NCI-H146 treated with DMSO at 0.1 percent for 48 hours (cell line): ENCODE measurements at regions not wholly inside any gene's neighbourhood (a gene's known extent, or its start where the extent isn't known, plus 50 kb on each side); places are given as distances from the start of the nearest gene placed in this dataset.

Source experiments
- DNase-seq: peaks from one replicate; lab custom pipeline; 2025; ENCODE audit not compliant: unreplicated experiment; lab: John Stamatoyannopoulos, UW

- no peak for DNase-seq
These were observed 690.5 kb downstream of the KCNJ2 start for GRCh38 chr17:70859829-70860228.

- DNase-seq = no peak
These were observed 693.0 kb downstream of the KCNJ2 start for GRCh38 chr17:70862295-70862694.

- no peak for DNase-seq
These were observed 694.3 kb downstream of the KCNJ2 start for GRCh38 chr17:70863436-70864248.

- DNase-seq = no peak
These were observed 696.9 kb downstream of the KCNJ2 start for GRCh38 chr17:70865993-70866804.

GRCh38 chr17:70868149-70868548 lies 698.8 kb downstream of the KCNJ2 start:
- DNase-seq = no peak

- peak; percentile 71 for DNase-seq
These were observed 700.2 kb downstream of the KCNJ2 start for GRCh38 chr17:70869402-70870085.

- no peak for DNase-seq
These were observed 702.0 kb downstream of the KCNJ2 start for GRCh38 chr17:70871180-70871818.

GRCh38 chr17:70872103-70872502 lies 702.8 kb downstream of the KCNJ2 start:
- DNase-seq = no peak

GRCh38 chr17:70875729-70876310 lies 706.5 kb downstream of the KCNJ2 start:
- no peak for DNase-seq

- no peak for DNase-seq
These were observed 709.5 kb downstream of the KCNJ2 start for GRCh38 chr17:70878879-70879278.

GRCh38 chr17:70879401-70879800 lies 710.1 kb downstream of the KCNJ2 start:
- DNase-seq = no peak

- DNase-seq = no peak
These were observed 711.8 kb downstream of the KCNJ2 start for GRCh38 chr17:70881093-70881492.

GRCh38 chr17:70882504-70882903 lies 713.2 kb downstream of the KCNJ2 start:
- DNase-seq = no peak

- DNase-seq = no peak
These were observed 717.3 kb downstream of the KCNJ2 start for GRCh38 chr17:70886648-70887047.

- DNase-seq = no peak
These were observed 719.0 kb downstream of the KCNJ2 start for GRCh38 chr17:70888324-70888723.

- no peak for DNase-seq
These were observed 722.0 kb downstream of the KCNJ2 start for GRCh38 chr17:70891306-70891705.

- no peak for DNase-seq
These were observed 723.2 kb downstream of the KCNJ2 start for GRCh38 chr17:70892527-70892926.

- DNase-seq = no peak
These were observed 727.5 kb downstream of the KCNJ2 start for GRCh38 chr17:70896843-70897242.

GRCh38 chr17:70897446-70897845 lies 728.1 kb downstream of the KCNJ2 start:
- DNase-seq = no peak

- no peak for DNase-seq
These were observed 732.5 kb downstream of the KCNJ2 start for GRCh38 chr17:70901870-70902269.

- no peak for DNase-seq
These were observed 736.5 kb downstream of the KCNJ2 start for GRCh38 chr17:70905796-70906195.
